Activated CD8-positive, alpha-beta T cell treated with anti-CD3 and anti-CD28 coated beads for 36 hours (primary cell): ENCODE measurements at regions not wholly inside any gene's neighbourhood (a gene's known extent, or its start where the extent isn't known, plus 50 kb on each side); places are given as distances from the start of the nearest gene placed in this dataset.

ENCODE experiments used
- ATAC-seq: fragments of 200-7000 bp; cut with Tn5 transposase; one replicate; pipeline ENCODE4 v1.10.0; 2021; ENCODE audit warnings: mild to moderate bottlenecking, moderate library complexity
- CTCF ChIA-PET: fragments of 350-600 bp; sonication (Branson Sonifier 250); formaldehyde crosslinking; loops from one replicate; lab custom pipeline; 2021; ENCODE audit warnings: antibody characterized with exemption; lab: Charles Lee
- POLR2A ChIA-PET: fragments of 350-600 bp; sonication (Branson Sonifier 250); formaldehyde crosslinking; loops from one replicate; lab custom pipeline; 2021; ENCODE audit warnings: antibody characterized with exemption; lab: Charles Lee
- DNase-seq: peaks from one replicate; pipeline ENCODE4 v3.0.0-alpha.2; 2020
- H3K27ac Mint-ChIP-seq: one replicate; pipeline ENCODE4 v1.8.0; 2021; ENCODE audit warnings: mild to moderate bottlenecking, mixed read lengths
- H3K27me3 Mint-ChIP-seq: one replicate; pipeline ENCODE4 v1.8.0; 2021; ENCODE audit warnings: mixed read lengths
- H3K36me3 Mint-ChIP-seq: one replicate; pipeline ENCODE4 v1.8.0; 2021; ENCODE audit warnings: low read depth, mixed read lengths
- H3K4me1 Mint-ChIP-seq: one replicate; pipeline ENCODE4 v1.8.0; 2021; ENCODE audit warnings: low read depth, mixed read lengths
- H3K4me3 Mint-ChIP-seq: one replicate; pipeline ENCODE4 v1.8.0; 2021; ENCODE audit warnings: mild to moderate bottlenecking, moderate library complexity, mixed read lengths
- H3K9me3 Mint-ChIP-seq: one replicate; pipeline ENCODE4 v1.8.0; 2021; ENCODE audit warnings: mixed read lengths
- intact Hi-C: fragments of 100-400 bp; cut with micrococcal nuclease; formaldehyde crosslinking; loops from one replicate; pipeline ENCODE4 v1.10.0; 2022
- TF ChIP-seq, protein P1 (sequence below): fragments of 200-600 bp; IDR thresholded peaks from one replicate; pipeline ENCODE4 v1.8.0; 2022; ENCODE audit warnings: antibody characterized with exemption, mild to moderate bottlenecking

DNA sequence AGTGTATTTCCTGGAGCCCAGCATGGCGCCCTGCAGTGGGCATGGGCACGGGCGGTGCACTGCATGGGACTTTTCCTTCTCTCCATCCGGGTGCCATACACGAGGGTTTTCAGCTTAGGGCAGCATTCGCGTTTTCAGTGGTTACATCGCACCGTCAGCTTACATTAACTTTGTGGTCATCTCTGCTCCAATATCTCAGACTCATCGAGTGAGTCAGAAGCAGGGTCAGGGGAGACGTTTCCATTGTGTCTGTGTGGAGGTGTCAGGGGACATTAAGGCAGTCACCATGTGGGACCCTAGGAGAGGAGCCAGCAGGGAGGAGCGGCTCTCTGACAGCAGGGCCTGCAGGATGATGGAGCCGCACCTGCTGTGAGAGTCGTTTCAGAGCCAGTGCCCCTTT, 541.0 kb downstream of the FGF9 start:
- peaks cover 11% of the 10 kb centered on the region for H3K4me1 Mint-ChIP-seq
- no peak overlapping the region for H3K4me3 Mint-ChIP-seq
- no peaks in the 10 kb centered on the region for H3K27me3 Mint-ChIP-seq
- no peaks in the 10 kb centered on the region for H3K9me3 Mint-ChIP-seq
- H3K27ac Mint-ChIP-seq: no peak overlapping the region
- DNase-seq: no peak
- ChIA-PET POLR2A (no interaction called here), CTCF (no interaction called here)
- no peaks in the 10 kb centered on the region for H3K36me3 Mint-ChIP-seq
- no peak for ATAC-seq
- TF ChIP-seq, protein P1, sequence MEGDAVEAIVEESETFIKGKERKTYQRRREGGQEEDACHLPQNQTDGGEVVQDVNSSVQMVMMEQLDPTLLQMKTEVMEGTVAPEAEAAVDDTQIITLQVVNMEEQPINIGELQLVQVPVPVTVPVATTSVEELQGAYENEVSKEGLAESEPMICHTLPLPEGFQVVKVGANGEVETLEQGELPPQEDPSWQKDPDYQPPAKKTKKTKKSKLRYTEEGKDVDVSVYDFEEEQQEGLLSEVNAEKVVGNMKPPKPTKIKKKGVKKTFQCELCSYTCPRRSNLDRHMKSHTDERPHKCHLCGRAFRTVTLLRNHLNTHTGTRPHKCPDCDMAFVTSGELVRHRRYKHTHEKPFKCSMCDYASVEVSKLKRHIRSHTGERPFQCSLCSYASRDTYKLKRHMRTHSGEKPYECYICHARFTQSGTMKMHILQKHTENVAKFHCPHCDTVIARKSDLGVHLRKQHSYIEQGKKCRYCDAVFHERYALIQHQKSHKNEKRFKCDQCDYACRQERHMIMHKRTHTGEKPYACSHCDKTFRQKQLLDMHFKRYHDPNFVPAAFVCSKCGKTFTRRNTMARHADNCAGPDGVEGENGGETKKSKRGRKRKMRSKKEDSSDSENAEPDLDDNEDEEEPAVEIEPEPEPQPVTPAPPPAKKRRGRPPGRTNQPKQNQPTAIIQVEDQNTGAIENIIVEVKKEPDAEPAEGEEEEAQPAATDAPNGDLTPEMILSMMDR: no peak
- intact Hi-C loops: no loop called here

DNA sequence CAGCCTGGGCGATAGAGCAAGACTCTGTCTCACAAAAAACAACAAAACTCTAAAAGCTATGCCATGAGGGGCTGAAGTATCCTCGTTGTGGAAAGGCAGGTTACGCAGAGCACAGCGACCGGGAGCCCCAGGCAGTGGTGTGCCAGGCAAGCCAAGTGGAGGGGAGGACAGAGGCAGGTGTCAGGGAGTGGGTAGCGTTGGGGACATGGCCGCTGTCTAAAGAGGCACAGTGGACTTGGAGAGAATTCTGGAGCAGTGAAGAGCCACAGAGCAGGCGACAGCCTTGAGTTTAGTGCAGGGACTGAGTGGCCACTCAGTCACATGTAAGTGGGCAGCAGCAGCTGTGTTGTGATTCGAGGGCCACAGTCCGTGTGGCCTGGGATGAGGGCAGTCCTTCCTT, 541.7 kb downstream of the FGF9 start:
- H3K4me3 Mint-ChIP-seq: no peak overlapping the region
- ATAC-seq: no peak
- ChIA-PET POLR2A (no interaction called here), CTCF (no interaction called here)
- peaks cover 11% of the 10 kb centered on the region for H3K4me1 Mint-ChIP-seq
- H3K36me3 Mint-ChIP-seq: no peaks in the 10 kb centered on the region
- TF ChIP-seq, protein P1: no peak
- DNase-seq: no peak
- H3K9me3 Mint-ChIP-seq: no peaks in the 10 kb centered on the region
- intact Hi-C loops: no loop called here
- no peak overlapping the region for H3K27ac Mint-ChIP-seq
- H3K27me3 Mint-ChIP-seq: no peaks in the 10 kb centered on the region

DNA sequence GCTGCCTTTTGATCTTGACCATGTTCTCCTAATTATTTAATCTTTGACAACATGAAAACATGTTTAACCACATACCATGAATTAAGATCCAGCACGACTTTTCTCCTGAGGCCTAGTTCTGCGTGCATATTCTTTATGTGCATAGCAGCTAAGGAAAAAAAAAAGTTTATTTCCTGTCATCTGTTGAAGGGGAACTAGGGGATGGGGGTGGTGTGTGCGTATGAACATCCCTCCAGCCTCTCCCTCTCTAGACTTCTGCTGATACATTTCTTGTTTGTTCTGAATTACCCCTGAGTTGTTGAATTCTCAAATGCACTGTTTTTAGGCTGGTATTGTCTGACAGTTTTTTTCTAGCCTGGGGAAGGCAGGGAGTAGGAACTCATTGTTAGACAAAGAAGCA, 543.3 kb downstream of the FGF9 start:
- Mint-ChIP-seq H3K27ac (no peak overlapping the region), H3K36me3 (no peaks in the 10 kb centered on the region), H3K4me1 (peaks cover 11% of the 10 kb centered on the region), H3K9me3 (no peaks in the 10 kb centered on the region), H3K4me3 (no peak overlapping the region), H3K27me3 (no peaks in the 10 kb centered on the region)
- ChIA-PET CTCF (no interaction called here), POLR2A (no interaction called here)
- TF ChIP-seq, protein P1: no peak
- intact Hi-C loops: no loop called here
- ATAC-seq (no peak), DNase-seq (no peak)

DNA sequence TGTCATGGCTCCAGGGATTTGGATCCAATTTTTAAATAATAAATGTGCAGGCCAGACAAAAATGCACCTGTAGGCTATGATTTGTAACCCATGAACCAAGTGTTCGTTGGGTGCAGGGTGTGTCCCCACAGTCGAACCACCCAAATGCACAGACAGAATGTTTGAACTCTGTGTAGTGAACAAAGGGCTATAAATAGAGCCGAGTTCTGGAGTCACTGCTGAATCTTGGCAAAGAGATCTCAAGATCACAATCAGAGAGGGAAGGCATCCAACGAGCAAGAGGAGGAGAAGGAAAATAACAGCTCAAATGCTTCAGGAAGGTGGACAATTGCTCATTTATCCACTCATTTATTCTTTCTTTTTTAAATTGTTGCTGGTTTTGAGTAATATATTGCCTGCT, 547.9 kb downstream of the FGF9 start:
- Mint-ChIP-seq H3K4me3 (no peak overlapping the region), H3K36me3 (no peaks in the 10 kb centered on the region), H3K4me1 (peaks cover 8% of the 10 kb centered on the region), H3K27me3 (no peaks in the 10 kb centered on the region), H3K9me3 (no peaks in the 10 kb centered on the region), H3K27ac (no peak overlapping the region)
- ATAC-seq: no peak
- ChIA-PET CTCF (no interaction called here), POLR2A (no interaction called here)
- no peak for DNase-seq
- intact Hi-C loops: no loop called here
- TF ChIP-seq, protein P1: no peak

DNA sequence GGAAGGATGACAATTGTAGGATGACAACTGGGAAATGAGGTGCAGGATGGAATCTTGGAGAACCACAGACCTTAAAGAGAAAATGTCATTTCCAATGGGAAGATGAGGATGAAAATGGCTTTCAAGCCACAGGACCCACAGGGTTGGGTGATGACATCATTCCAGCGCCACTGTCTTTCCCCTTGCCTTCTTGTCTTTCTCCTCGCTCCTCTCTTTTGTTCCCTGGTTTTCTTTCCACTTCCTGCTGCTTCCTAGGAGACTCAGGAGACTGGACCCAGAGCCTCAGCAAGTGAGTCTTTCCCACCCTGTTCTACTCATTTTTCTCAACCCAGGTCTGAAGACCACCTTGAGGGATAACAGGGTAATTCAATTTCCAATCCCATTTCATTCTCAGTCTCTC, 548.8 kb downstream of the FGF9 start:
- Mint-ChIP-seq H3K4me3 (no peak overlapping the region), H3K9me3 (no peaks in the 10 kb centered on the region), H3K36me3 (no peaks in the 10 kb centered on the region), H3K4me1 (peaks cover 2% of the 10 kb centered on the region), H3K27ac (no peak overlapping the region), H3K27me3 (no peaks in the 10 kb centered on the region)
- intact Hi-C loops: no loop called here
- CTCF ChIA-PET: no interaction called here
- TF ChIP-seq, protein P1: no peak
- POLR2A ChIA-PET: no interaction called here
- DNase-seq (no peak), ATAC-seq (no peak)
